Ishikawa (cell line): ENCODE measurements at regions not wholly inside any gene's neighbourhood (a gene's known extent, or its start where the extent isn't known, plus 50 kb on each side); places are given as distances from the start of the nearest gene placed in this dataset.

Experiments used
- CEBPB ChIP-seq: IDR thresholded peaks from 2 replicates; pipeline ENCODE4 v1.6.1; 2012
- CREB1 ChIP-seq: IDR thresholded peaks from 2 replicates; pipeline ENCODE4 v1.6.1; 2012; ENCODE audit warnings: low read depth
- EGR1 ChIP-seq: IDR thresholded peaks from 2 replicates; pipeline ENCODE4 v1.6.1; 2012
- EP300 ChIP-seq: IDR thresholded peaks from 2 replicates; pipeline ENCODE4 v1.6.1; 2012; ENCODE audit warnings: borderline replicate concordance
- FOXM1 ChIP-seq: IDR thresholded peaks from 2 replicates; pipeline ENCODE4 v1.6.1; 2012; ENCODE audit warnings: low read depth, borderline replicate concordance
- NFIC ChIP-seq: IDR thresholded peaks from 2 replicates; pipeline ENCODE4 v1.6.1; 2012
- RAD21 ChIP-seq: IDR thresholded peaks from 2 replicates; pipeline ENCODE4 v1.6.1; 2012; ENCODE audit warnings: low read depth
- REST ChIP-seq: IDR thresholded peaks from 2 replicates; pipeline ENCODE4 v1.6.1; 2012; ENCODE audit warnings: low read depth, mild to moderate bottlenecking
- TAF1 ChIP-seq: IDR thresholded peaks from 2 replicates; pipeline ENCODE4 v1.6.1; 2012; ENCODE audit warnings: low read depth, mild to moderate bottlenecking
- TCF12 ChIP-seq: IDR thresholded peaks from 2 replicates; pipeline ENCODE4 v1.6.1; 2012; ENCODE audit warnings: low read depth
- TEAD4 ChIP-seq: IDR thresholded peaks from 2 replicates; pipeline ENCODE4 v1.6.1; 2012
- ZBTB7A ChIP-seq: IDR thresholded peaks from 2 replicates; pipeline ENCODE4 v1.6.1; 2012; ENCODE audit warnings: low read depth
- TF ChIP-seq, protein P1 (sequence below): IDR thresholded peaks from 2 replicates; pipeline ENCODE4 v1.6.1; 2012
- TF ChIP-seq, protein P2 (sequence below): IDR thresholded peaks from 2 replicates; pipeline ENCODE4 v1.6.1; 2012

DNA sequence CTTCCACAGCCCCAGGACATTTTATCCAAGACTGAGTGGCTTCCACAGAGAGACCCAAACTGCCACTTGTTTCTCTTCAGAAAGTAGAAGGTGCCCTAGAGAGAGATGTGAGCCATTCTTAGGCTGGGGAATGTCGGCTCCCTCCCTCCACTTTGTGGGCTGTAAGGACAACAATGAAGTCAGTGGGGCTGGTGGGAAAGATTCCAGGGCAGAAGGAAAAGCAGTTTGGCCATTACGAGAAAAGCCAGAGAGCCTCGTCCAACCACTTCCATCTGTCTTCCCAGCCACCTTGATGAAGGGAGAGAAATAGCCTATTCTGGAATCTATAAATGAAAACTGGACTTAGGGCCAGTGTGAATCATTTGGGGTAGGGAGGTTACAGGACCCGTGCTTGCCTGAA lies 382.5 kb downstream of the NXPE2 start:
- TF ChIP-seq TEAD4, result no peak
- TF ChIP-seq, protein P1, sequence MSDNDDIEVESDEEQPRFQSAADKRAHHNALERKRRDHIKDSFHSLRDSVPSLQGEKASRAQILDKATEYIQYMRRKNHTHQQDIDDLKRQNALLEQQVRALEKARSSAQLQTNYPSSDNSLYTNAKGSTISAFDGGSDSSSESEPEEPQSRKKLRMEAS, result no peak
- no peak for TF ChIP-seq EP300
- no peak for TF ChIP-seq EGR1
- no peak for TF ChIP-seq TCF12
- no peak for TF ChIP-seq FOXM1
- TF ChIP-seq REST, result no peak
- TF ChIP-seq ZBTB7A, result no peak
- no peak for TF ChIP-seq RAD21
- TF ChIP-seq CREB1, result no peak
- TF ChIP-seq TAF1, result no peak
- no peak for TF ChIP-seq CEBPB
- TF ChIP-seq NFIC, result no peak
- TF ChIP-seq, protein P2, sequence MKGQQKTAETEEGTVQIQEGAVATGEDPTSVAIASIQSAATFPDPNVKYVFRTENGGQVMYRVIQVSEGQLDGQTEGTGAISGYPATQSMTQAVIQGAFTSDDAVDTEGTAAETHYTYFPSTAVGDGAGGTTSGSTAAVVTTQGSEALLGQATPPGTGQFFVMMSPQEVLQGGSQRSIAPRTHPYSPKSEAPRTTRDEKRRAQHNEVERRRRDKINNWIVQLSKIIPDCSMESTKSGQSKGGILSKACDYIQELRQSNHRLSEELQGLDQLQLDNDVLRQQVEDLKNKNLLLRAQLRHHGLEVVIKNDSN, result no peak
